ENCODE measurements at regions not wholly inside any gene's neighbourhood (a gene's known extent, or its start where the extent isn't known, plus 50 kb on each side); places are given as distances from the start of the nearest gene placed in this dataset.
A peak's percentile ranks its signal among the peaks of the same experiment; 100 is the strongest.

GRCh38 chr11:70783356-70783755, 385.0 kb downstream of the CTTN start:
- no peaks in the 10 kb centered on the region for H3K36me3 Mint-ChIP-seq (ENCODE audit: low read depth)
- H3K9me3 Mint-ChIP-seq = no peaks in the 10 kb centered on the region
- peaks cover 13% of the 10 kb centered on the region for H3K4me1 Mint-ChIP-seq
- H3K27me3 Mint-ChIP-seq (ENCODE audit: low read depth) = peaks cover 11% of the 10 kb centered on the region
- H3K4me3 Mint-ChIP-seq = no peak overlapping the region
- no peak for TF ChIP-seq CTCF (IDR thresholded peaks at IDR 0.05; ENCODE audit: unreplicated experiment in 3 of 3)
- H3K27ac Mint-ChIP-seq = peak overlapping the region in 1 of 3 experiments; percentile 53

DNA sequence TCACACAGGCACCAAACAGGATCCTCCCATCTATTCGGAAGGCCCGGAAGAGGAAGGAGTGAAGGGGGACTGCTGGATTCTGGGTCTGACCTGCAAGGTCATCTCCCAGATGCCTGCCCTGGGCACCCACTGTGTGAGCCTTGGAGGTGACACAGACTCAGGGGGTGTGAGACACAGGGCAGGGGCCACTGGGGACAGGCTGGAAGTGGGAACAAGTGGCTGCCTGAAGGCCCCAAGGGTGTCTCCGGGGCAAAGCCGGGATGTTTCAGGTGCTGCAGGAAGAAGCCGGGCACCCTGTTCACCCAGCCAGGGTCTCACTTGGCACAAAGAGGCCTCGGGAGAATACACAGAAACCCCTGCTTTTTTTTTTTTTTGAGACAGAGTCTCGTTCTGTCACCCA, 385.5 kb downstream of the CTTN start:
- Mint-ChIP-seq H3K4me1 (peaks cover 13% of the 10 kb centered on the region), H3K27me3 (ENCODE audit: low read depth) (peaks cover 11% of the 10 kb centered on the region), H3K36me3 (ENCODE audit: low read depth) (peaks cover 2% of the 10 kb centered on the region), H3K4me3 (no peak overlapping the region), H3K27ac (peak overlapping the region in 1 of 3 experiments; percentile 53), H3K9me3 (no peaks in the 10 kb centered on the region)
- no peak for TF ChIP-seq CTCF (IDR thresholded peaks at IDR 0.05; ENCODE audit: unreplicated experiment in 3 of 3)

- Mint-ChIP-seq H3K36me3 (ENCODE audit: low read depth) (peaks cover 5% of the 10 kb centered on the region), H3K27ac (no peak overlapping the region), H3K4me1 (peaks cover 13% of the 10 kb centered on the region), H3K4me3 (no peak overlapping the region), H3K27me3 (ENCODE audit: low read depth) (peaks cover 11% of the 10 kb centered on the region), H3K9me3 (no peaks in the 10 kb centered on the region)
- TF ChIP-seq CTCF (IDR thresholded peaks at IDR 0.05; ENCODE audit: unreplicated experiment in 3 of 3) = no peak
Measured at GRCh38 chr11:70785372-70785771, 387.0 kb downstream of the CTTN start.

DNA sequence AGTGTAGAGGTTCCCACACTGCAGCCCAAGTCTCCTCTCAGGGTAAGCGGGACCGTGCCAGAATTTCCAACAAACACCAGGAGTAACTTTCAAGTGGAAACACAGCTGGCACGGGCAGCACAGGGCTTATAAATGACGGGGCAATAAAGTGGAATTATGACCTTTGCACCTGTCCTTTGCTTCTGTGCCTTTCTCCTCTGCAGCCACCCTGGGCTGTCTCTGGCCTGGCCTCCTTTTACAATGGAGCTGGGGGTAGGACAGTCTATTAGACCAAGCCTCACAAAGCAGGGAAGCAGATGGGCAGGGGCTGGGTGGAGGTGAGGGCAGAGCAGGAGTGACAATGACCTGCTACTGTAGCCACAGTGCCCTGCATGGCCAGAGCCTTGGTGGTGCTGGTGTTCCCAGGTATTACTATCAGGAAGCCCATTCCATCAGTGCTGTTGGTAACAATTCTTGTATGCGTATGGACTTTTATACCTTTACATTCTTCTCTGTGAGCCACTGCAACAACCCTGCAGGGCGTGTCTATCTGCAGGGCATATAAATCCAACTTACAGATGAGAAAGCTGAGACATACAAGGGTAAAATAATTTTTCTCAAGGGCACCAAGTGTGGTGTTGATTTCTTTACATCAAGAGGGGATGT, 387.8 kb downstream of the CTTN start:
- Mint-ChIP-seq H3K36me3 (ENCODE audit: low read depth) (peaks cover 5% of the 10 kb centered on the region), H3K4me3 (no peak overlapping the region), H3K27me3 (ENCODE audit: low read depth) (peaks cover 11% of the 10 kb centered on the region), H3K27ac (no peak overlapping the region), H3K4me1 (peaks cover 13% of the 10 kb centered on the region), H3K9me3 (no peaks in the 10 kb centered on the region)
- no peak for TF ChIP-seq CTCF (IDR thresholded peaks at IDR 0.05; ENCODE audit: unreplicated experiment in 3 of 3)

DNA sequence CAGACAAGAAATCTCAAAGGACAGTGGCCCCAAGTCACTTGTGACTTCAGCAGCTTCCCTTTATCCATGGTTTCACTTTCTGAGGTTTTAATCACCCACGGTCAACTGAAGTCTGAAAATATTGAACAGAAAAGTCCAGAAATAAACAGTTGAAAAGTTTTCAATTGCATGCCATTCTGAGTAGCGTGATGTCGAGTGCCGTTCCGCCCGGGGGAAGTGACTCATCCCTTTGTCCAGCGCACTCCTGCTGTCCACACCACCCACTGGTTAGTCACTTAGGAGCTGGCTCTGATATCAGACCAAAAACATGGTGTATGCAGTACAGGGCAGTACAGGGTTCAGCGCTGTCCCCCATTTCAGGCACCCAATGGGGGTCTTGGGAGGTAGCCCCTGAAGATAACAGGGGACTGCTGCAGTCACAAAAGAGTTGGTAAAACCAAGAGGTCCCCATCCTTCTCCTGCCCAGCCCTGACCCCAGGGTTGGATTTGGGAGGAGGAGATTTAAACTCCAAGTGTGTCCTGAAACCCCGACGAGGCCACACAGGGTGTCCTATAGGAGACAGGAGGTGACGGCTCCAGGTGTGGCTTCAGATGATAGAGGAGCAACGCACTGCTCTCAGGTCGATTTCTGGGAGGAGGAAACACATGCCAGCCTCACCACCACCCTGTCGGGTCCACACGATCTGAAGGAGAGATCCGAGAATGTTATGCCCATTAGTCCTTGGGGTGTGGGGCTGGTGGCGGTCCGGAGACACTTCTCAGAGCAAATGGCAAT, 390.1 kb downstream of the CTTN start:
- H3K4me3 Mint-ChIP-seq = no peak overlapping the region
- no peaks in the 10 kb centered on the region for H3K27me3 Mint-ChIP-seq (ENCODE audit: low read depth)
- H3K9me3 Mint-ChIP-seq = peaks cover 13% of the 10 kb centered on the region
- H3K27ac Mint-ChIP-seq = no peak overlapping the region
- TF ChIP-seq CTCF (IDR thresholded peaks at IDR 0.05; ENCODE audit: unreplicated experiment in 3 of 3) = no peak
- H3K4me1 Mint-ChIP-seq = peaks cover 2% of the 10 kb centered on the region
- peaks cover 23% of the 10 kb centered on the region for H3K36me3 Mint-ChIP-seq (ENCODE audit: low read depth)

All from nephron (organoid).